Forelimb muscle (tissue), 1 donor: ENCODE measurements at regions not wholly inside any gene's neighbourhood (a gene's known extent, or its start where the extent isn't known, plus 50 kb on each side); places are given as distances from the start of the nearest gene placed in this dataset.
"Not testable (repeated sequence)": the region's sequence is repeated elsewhere in the genome, so short reads cannot be mapped to it uniquely, and the experiment has no call there.

Experiments used
- DNase-seq: peaks from one replicate; pipeline ENCODE4 v3.0.0-alpha.2; 2013; ENCODE audit warnings: low read depth

DNA sequence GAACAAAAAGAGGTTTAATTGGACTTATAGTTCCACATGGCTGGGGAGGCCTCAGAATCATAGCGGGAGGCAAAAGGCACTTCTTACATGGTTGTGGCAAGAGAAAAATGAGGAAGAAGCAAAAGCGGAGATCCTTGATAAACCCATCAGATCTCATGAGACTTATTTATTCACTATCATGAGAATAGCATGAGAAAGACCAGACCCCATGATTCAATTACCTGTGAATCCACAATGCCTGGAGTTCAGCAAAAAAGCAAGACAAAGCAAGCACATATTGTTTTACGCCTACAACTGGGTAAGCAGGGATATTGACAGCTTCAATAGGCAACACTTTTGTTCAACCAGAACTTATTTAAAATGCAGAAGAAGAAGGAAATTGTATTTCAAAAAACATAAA lies 218.2 kb downstream of the RPL10L start:
- DNase-seq: no peak

DNA sequence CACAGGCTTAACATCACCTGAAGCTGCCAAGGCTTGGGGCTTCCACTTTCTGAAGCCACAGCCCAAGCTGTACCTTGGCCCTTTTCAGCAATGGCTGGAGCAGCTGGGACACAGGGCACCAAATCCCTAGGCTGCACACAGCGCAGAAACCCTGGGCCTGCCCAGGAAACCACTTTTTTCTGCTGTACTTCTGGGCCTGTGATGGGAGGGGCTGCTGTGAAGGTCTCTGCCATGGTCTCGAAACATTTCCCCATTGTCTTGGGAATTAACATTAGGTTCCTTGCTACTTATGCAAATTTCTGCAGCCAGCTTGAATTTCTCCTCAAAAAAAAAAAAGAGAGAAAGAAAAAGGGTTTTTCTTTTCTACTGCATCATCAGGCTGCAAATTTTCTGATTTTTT lies 219.1 kb downstream of the RPL10L start:
- no peak for DNase-seq

DNA sequence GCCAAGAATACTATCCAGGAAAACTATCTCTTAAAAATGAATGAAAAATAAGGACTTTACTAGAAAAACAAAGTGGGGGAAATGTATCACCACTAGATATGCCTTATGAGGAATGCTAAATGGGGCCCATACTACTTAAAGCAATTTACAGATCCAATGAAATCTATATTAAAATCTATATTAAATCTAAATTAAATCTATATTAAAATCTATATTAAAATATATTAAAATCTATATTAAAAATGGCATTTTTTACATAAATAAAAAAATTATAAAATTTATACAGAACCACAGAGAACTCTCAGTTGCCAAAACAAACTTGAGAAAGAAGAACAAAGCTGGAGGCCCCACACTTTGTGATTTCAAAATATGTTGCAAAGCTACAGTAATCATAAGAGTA lies 234.5 kb downstream of the RPL10L start:
- DNase-seq: no peak

DNA sequence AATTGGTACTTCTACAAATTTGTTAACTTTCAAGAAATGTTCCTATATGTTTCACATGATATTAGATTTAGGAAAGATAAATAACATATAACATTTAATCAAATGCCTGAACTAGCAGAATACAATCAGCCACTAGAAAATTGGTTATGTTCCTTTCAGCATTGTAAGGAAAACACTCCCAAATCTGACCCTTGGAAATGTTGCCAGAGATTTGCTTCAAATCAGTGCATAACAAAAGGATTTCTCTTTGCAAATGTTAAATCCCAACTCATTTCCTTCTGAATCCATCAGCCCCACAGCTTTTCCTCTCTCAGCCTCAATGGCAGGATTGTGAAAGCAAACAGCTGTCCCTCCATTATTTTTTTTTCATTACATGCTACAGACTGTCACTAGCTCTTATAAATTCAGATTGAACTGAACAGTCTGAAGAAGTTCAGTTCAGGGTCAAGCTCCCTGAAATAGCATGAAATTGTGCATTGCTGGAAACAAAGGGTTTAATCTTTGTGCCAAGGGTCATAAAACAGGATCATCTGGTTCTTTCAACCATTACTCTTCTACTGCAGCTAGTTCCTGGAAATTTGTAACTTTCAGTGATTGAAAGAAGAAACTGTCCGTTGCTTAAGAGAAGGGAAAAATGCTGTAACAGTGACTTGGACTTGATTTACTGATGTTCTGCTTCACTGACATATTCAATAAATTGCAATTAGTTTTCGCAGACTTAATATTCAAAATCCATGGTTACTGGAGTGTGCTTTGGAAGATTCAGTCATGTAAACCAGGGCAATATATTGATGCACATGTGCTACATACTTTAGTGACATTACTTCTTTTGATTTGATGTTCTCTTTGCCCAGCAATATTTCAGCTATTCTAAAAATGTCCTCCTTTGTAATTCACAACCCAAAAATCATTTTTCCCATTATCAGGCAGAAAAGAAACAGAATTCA lies 246.4 kb downstream of the RPL10L start:
- peak; percentile 9 for DNase-seq

DNA sequence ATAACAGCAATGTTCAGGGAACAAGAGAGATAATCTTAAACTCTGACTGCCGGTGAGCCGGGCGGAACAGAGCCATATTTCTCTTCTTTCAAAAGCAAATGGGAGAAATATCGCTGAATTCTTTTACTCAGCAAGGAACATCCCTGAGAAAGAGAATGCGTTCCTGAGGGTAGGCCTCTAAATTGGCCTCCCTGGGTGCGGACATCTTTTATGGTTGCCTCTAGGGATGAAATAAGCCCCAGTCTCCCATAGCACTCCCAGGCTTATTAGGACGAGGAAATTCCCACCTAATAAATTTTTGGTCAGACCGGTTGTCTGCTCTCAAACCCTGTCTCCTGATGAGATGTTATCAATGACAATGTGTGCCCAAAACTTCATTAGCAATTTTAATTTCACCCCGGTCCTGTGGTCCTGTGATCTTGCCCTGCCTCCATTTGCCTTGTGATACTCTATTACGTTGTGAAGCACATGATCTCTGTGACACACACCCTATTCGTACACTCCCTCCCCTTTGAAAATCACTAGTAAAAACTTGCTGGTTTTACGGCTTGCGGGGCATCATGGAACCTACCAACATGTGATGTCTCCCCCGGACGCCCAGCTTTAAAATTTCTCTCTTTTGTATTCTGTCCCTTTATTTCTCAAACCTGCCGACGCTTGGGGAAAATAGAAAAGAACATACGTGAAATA lies 249.4 kb downstream of the RPL10L start:
- DNase-seq: not testable (repeated sequence)

DNA sequence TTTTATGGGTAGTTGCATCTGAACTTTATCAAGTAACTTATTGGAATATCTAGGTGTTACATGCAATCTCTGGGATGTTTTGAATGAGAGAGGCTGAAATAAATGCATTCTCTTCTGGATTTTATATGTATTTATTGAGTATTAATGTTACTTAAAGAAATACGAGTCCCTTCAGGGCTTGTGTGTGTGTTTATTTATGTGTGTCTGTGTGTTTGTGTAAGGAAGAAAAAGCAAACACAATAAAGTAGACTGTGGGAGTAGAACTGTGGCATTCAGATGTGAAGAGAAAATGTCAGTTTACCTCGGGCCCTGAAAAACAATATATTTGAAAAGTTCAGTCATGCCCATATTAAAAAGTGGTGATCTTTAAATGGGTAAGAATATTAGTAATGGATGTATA lies 250.5 kb downstream of the RPL10L start:
- no peak for DNase-seq

DNA sequence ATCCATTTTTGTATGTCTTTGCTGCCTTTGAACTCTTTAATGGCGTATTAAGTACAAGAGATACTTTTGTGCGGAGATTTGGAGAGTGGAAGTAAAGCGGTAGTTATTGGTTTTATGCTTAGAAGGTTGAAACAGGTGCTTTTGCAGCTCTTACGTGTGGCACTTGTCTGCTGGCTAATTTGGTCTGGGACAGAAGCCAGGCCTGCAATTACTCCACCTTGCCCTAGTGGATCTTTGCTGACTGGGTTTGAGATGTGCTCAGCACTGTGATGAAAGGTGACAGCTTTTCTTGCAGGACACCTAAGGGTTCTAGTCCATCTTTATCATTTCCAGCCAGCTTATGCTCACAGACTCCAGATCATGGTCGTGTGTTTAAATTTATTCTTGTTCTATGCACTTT lies 252.5 kb downstream of the RPL10L start:
- DNase-seq: no peak

DNA sequence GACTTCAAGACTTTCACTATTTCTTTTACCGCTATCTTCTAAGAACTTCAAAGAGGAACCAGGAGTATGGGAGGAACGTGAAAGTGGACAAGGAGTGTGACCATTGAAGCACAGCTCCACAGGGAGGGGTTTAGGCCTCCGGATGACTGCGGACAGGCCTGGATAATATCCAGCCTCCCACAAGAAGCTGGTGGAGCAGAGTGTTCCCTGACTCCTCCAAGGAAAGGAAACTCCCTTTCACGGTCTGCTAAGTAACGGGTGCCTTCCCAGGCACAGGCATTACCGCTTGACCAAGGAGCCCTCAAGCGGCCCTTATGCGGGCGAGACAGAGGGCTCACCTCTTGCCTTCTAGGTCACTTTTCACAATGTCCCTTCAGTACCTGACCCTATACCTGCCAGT lies 267.0 kb downstream of the RPL10L start:
- DNase-seq: no peak

DNA sequence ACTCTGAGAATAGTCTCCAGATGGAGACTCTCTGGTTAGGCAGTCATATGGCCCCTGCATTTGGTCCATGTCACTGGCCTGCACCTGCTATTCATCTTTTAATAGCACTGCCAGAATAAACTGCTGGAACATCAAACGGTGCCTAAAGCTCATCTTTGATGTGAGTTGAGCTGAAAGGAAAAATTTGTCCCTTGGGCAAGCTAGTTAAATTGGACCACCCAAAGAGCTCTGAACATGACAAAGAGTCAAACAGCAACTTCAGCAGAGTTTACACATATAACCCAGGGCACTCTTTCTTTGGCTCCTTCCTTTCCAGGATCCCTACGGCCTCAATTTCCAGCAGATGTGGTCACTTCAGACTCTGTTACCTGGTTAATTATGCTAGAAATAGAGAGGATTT lies 269.9 kb downstream of the RPL10L start:
- DNase-seq: no peak

DNA sequence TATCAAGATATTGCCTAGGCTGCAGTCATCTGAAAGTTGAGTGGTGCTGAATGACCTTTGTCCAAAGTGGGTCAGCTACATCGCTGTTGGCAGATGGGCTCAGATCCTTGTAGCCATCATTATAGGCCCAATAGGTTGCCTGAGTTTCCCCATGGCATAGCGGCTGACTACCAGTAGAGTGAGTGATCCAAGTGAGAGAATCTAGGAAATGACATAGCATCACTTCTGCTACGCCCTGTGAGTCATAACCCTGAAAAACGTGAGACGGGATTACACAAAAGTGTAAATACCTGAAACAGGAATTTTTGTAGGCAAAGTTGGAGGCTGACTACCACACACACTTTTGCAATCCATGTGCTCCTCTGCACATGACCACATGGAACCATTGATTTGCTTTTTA lies 273.3 kb downstream of the RPL10L start:
- no peak for DNase-seq

DNA sequence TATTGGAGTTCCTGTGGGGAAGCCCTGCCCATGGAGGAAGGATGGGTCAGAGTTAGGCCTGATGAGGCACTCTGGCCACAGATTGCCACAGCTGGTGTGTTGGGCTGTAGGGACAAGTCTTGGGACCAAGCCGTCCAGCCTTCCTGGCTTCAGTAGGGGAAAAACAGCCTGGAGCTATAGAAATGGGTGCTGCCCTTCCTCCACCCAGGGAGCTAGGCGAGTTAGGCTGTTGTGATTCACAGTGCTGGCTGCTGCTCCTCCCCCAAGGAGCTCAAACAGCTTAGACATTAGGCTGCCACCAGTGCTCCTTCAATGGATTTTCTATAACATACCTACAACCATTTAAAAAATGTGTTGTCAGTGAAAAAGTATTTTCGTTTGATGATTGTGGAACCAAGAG lies 274.3 kb downstream of the RPL10L start:
- DNase-seq: no peak

DNA sequence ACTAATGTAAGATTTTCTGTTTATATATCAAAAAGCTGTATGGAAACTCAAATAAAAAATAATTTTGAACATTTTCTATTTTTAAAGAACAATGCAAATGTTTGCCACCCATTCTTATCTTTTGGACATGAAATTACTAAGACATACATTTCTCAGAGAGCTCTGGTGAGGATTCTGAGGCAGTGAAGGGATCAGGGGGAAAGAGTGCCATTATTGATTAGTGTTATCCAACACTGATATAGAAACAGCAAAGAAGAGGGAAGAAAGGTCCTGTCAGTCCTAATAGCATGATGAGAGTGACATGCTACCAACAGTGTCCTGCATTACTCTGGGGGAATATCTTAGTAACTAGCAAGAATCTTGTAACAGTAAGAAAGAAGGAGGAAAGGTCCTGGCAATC lies 282.2 kb downstream of the RPL10L start:
- no peak for DNase-seq

DNA sequence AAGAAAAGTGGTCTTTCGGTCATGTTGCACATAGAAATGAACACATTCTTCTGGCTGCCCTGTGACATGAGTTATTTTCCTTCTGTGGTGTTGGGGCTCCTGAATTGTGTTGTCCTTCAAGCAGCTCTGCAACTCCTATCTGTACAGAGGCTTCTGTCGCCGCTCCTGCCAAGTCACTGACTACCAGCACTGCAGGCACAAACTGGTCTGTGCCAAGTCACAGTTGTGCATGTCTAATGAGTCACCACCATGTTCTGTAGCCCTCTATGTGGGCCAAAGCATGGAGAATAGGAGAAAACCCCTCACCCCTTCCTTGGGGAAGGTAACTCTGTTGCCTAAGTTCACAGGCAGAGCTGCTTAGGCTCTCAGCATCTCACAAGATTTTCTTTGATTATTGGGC lies 283.3 kb downstream of the RPL10L start:
- no peak for DNase-seq

DNA sequence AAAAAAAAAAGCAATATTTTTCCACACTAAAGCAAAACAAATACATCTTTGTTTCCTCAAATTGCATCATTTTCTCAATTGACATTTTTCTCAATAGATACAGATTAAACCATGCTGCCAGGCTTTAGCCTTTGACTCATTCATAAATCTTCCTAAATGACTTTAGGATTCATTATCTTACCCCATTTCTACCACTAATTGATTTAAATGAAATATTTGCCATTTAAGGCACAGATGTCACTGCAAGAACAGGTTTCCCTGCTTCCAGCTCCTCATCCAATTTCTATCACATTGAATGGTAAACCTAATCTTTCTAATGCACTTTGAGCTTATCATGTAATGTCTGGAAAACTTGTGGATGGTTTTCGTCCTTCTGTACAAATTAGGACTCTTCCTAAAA lies 298.7 kb downstream of the RPL10L start:
- DNase-seq: no peak

DNA sequence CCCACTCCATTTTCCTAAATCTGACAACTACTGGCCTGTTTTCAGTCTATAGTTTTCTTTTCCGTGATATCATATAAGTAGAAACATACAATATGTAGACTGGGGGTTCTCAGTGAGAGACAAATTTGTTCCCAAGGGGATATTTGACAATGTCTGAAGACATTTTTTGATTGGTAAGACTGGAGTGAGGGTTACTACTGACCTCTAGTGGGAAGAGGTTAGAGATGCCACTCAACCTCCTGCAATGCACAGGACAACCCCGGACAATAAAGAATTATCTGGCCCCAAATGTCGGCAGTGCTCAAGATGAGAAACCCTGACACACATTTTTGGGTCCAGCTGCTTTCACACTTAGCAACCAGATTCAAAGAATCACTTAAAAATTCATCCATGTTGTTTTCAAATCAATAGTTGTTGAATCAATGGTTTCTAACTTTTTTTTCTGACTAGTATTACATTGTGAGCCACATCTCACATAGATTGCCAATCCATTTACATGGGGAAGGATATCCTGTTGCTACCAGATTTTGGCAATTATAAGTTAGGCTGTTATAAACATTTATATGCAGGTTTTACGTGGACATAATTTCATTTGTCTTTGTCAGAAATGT lies 307.1 kb downstream of the RPL10L start:
- no peak for DNase-seq

DNA sequence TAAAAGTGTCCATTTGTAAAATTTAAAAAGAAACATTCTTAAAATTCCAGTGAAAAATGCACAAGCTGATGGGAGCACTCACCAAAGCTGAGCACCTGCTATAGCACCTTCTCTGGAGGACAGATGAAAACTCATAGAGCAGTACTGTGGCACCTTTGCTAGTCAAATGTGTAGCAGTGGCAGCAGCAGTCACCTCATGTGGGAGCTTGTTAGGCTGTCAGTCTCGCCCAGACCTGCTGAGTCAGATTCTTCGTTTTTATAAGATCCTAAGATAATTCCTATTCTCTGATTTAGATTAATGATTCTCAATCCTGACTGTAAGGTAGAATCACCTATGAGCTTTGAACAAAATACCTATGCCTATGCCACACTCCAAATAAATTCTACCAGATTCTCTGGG lies 325.8 kb downstream of the RPL10L start:
- DNase-seq: no peak

DNA sequence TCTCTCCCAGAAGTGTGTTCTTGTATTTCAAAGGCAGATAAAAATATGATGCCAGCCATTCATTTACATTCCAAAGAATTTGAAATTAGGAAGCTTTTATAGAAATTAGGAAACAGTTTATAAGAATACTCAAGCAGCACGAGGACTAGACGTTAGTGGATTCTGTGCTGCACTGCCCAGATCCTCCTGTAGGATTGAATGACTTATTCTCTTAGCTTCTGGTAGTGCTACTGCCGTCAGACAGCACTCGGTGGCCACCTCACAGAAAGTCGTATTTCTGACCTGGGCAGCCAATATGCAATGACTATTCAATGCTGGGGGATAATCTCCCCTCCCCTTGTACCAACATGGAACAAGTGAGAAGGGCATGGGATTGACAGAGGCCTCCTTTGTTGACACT lies 326.4 kb downstream of the RPL10L start:
- DNase-seq: no peak

DNA sequence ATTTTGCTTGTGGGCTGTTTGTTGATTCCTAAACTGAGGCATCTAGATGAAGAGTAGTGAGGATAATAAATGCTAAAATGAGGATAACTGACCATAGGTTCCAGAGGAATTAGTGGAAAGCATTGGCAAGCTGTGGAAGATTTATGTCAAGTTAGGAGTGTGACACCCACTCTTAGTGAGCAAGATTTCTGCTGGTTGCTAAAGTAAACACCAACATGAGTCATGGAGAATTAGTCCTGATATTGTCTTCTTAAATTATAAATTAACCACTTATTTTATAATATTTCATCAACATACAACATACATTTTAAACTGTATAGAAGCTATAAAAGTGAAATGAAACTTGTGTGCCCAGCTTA lies 328.2 kb downstream of the RPL10L start:
- DNase-seq: no peak

DNA sequence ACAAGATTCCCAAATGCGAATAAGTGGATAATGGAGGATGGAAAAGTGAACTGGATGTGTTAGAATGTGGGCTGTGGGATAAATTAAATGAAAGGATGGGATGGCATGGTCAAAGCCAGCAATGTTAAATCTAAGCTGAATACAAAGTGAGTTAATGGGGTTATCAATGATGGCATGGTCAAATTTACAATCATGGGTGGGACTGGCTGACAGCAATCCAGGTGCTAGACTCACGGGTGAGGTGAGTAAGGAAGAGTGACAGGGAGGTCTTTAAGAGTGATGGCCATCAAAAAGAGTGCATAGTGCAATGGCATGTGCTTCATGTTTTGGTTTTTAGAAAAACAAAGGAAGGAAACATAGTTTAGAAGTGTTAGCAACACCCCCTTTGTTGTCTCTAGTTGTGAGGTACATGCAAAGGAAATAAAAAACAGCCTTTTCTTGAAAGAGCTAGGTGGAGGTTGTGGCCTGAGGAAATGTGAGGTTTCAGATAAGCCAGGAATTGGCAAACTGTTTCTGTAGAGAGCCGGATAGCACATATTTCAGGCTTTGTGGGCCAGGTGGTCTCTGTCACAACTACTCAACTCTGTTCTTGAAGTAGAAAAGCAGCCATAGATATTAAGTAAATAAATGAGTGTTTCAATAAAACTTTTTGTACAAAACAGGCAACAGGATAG lies 328.7 kb downstream of the RPL10L start:
- DNase-seq: no peak

DNA sequence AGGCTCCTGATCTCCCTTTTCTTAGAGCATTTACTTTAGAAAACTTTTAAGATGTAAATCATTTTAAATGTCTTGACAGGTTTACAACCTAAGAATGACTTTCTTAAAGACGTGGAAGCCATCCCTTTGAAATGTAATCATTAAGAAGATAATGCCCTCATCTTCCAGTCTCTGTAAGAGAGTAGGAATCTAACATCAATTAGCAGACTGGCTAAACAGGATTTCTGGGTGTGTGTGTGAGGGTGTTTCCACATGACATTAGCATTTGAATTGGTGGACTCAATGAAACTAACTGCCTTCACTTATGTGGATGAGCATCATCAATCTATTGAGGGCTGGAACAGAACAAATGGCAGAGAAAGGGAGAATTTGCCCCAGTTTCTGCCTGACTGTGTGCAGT lies 329.5 kb downstream of the RPL10L start:
- no peak for DNase-seq

DNA sequence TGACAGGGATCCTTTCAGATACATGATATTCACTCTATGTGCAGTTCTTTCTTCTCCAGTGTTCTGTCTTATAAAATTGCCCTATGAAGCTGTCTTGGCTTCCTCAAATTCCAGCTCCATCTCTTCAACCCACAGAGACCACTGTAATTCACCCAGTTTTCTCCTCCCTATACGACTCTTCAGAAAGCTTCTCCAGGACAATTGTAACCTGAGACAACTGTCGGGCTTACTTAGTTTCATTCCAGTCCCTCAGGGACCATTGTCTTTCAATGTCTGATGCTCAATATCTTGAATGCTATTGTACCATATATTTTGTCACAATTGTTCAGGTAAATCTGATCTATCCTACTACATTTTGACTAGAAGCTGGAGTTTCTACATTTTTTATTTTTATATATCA lies 345.3 kb downstream of the RPL10L start:
- no peak for DNase-seq

DNA sequence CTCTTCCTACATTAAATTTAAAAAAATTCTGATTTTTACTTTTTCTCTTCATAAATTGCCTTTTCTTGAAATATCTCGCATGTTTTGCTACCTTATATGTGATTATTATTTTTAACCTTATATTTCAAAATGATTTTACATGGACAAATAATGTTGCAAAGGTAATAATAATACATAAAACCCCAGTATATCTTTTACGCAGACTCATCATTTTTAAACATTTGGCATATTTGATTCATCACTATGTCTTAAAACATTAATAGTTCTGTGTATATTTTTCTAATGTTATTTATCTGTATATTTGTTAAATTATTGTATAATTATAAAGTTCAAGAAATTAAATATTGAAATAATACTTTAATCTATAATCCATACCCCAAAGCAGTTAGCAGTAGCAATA lies 350.8 kb downstream of the RPL10L start:
- no peak for DNase-seq
